Erythroblast (primary cell): ENCODE measurements at regions not wholly inside any gene's neighbourhood (a gene's known extent, or its start where the extent isn't known, plus 50 kb on each side); places are given as distances from the start of the nearest gene placed in this dataset.

Experiments
- GATA1 ChIP-seq: IDR thresholded peaks from 2 replicates; pipeline ENCODE4 v1.6.1; 2011; ENCODE audit warnings: low read depth, mild to moderate bottlenecking, control low read depth, low read length, moderate library complexity
- POLR2A ChIP-seq: IDR thresholded peaks from 2 replicates; pipeline ENCODE4 v1.6.1; 2011; ENCODE audit warnings: mild to moderate bottlenecking, low read length

DNA sequence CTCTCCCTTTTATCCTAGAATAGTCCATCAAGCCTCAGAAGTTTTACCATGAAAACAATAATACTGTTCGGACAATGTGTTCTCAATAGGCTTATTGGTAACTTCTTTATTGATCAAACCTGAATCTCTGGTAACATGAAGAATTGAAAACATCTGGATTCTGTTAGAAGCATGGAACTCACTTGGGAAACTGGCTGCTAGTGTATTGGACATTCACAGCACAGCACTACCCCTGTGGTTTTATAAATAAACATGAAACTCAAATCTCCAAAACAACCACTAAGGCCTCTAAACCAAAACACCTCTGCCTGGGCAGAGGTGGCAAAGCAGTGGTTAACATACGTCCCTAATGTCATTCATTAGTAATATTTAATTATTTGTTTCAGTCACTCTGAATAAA is 157.6 kb upstream of the KCNQ5 start:
- no peak for TF ChIP-seq POLR2A
- TF ChIP-seq GATA1, result no peak
